Gastrocnemius medialis (tissue), 4 donors: ENCODE measurements at regions not wholly inside any gene's neighbourhood (a gene's known extent, or its start where the extent isn't known, plus 50 kb on each side); places are given as distances from the start of the nearest gene placed in this dataset.
"Not testable (repeated sequence)": the region's sequence is repeated elsewhere in the genome, so short reads cannot be mapped to it uniquely, and the experiment has no call there.

Source experiments
- CTCF ChIP-seq, 5 experiments: fragments of 450-650 bp in 3 of 5; fragments of 200-600 bp in 2 of 5; sonication (generic) in 2 of 5; IDR thresholded peaks in 4 of 5; conservative IDR thresholded peaks in 1 of 5; 1 replicate in 4 of 5; 2 replicates in 1 of 5; pipeline ENCODE4 v1.5.1; 2016 to 2019; ENCODE audit warnings: antibody characterized with exemption in 5 of 5, mild to moderate bottlenecking in 3 of 5, moderate library complexity in 3 of 5
- POLR2A ChIP-seq, 2 donors: fragments of 450-650 bp; IDR thresholded peaks; one replicate each; pipeline ENCODE4 v1.6.1; 2017; ENCODE audit warnings: antibody characterized with exemption in 2 of 2, mild to moderate bottlenecking in 2 of 2, moderate library complexity in 2 of 2

GRCh38 chr4:188738290-188738689, 599.0 kb downstream of the TRIML1 start:
- not testable (repeated sequence) for TF ChIP-seq CTCF (IDR thresholded peaks at IDR 0.05 in 4 of 5, conservative IDR thresholded peaks at IDR 0.05 in 1 of 5); POLR2A (IDR thresholded peaks at IDR 0.05)
